GM12878 (cell line): ENCODE measurements at regions not wholly inside any gene's neighbourhood (a gene's known extent, or its start where the extent isn't known, plus 50 kb on each side); places are given as distances from the start of the nearest gene placed in this dataset.

ENCODE experiments used
- ATAC-seq: fragments of 200-7000 bp; cut with Tn5 transposase; 3 replicates; pipeline ENCODE4 v1.9.1; 2020; ENCODE audit warnings: mild to moderate bottlenecking, moderate library complexity
- BruUV-seq: library from RNA; stranded (reverse); fragments of 400-500 nt; replicated peaks from 2 replicates; lab custom pipeline; 2021; lab: Mats Ljungman, UMichigan
- CTCF ChIA-PET: fragments of 300-600 bp; sonication (Branson Sonifier 250); formaldehyde crosslinking; extraction: SDS; loops from one replicate; lab custom pipeline; 2021; ENCODE audit warnings: inconsistent platforms; lab: Yijun Ruan, JAX
- POLR2A ChIA-PET: fragments of 350-600 bp; formaldehyde crosslinking; extraction: SDS; loops from one replicate; lab custom pipeline; 2021; ENCODE audit warnings: inconsistent platforms; lab: Charles Lee
- RAD21 ChIA-PET: fragments of 300-600 bp; sonication (Branson Sonifier 250); formaldehyde crosslinking; loops from one replicate; lab custom pipeline; 2023; ENCODE audit warnings: antibody characterized with exemption; ENCODE audit not compliant: unreplicated experiment; lab: Charles Lee
- SMC1A ChIA-PET: fragments of 300-600 bp; sonication (Branson Sonifier 250); formaldehyde crosslinking; loops from one replicate; lab custom pipeline; 2023; ENCODE audit not compliant: unreplicated experiment, uncharacterized antibody; lab: Charles Lee
- DNase-seq: peaks from one replicate; pipeline ENCODE4 v3.0.0-alpha.2; 2011; ENCODE audit warnings: low read depth, low spot score
- FAIRE-seq: peaks from 3 replicates; lab custom pipeline; 2011; peaks lifted over from hg19 to GRCh38; lab: Jason Lieb, UNC
- H2AFZ ChIP-seq: 2 replicates; pipeline ENCODE4 v1.6.0; 2011; ENCODE audit warnings: low read depth, low read length, control low read depth; ENCODE audit not compliant: control insufficient read depth
- H3K27ac ChIP-seq: 2 replicates; pipeline ENCODE4 v1.5.1; 2011; ENCODE audit warnings: control low read depth; ENCODE audit not compliant: control insufficient read depth, insufficient read depth
- H3K27me3 ChIP-seq, 2 experiments: replicated peaks in 1 of 2; 2 replicates each; pipeline versions ENCODE4 v1.6.0 to v1.6.1; 2011; ENCODE audit warnings: low read length in 1 of 2; ENCODE audit not compliant: control insufficient read depth in 2 of 2, insufficient read depth in 2 of 2
- H3K36me3 ChIP-seq, 2 experiments: 2 replicates each; pipeline ENCODE4 v1.5.1; 2011; ENCODE audit warnings: low read length in 1 of 2; ENCODE audit not compliant: control insufficient read depth in 2 of 2, insufficient read depth in 2 of 2
- H3K4me1 ChIP-seq: 2 replicates; pipeline ENCODE4 v1.6.1; 2011; ENCODE audit warnings: mild to moderate bottlenecking, low read length, moderate library complexity, mixed read lengths; ENCODE audit not compliant: control insufficient read depth, insufficient read depth
- H3K4me2 ChIP-seq: 2 replicates; pipeline ENCODE4 v1.6.0; 2011; ENCODE audit warnings: control low read depth; ENCODE audit not compliant: control insufficient read depth, insufficient read depth
- H3K4me3 ChIP-seq: fragments of 200-600 bp; sonication (generic); 2 replicates; pipeline ENCODE4 v1.5.1; 2016
- H3K79me2 ChIP-seq: 2 replicates; pipeline ENCODE4 v1.6.0; 2011; ENCODE audit warnings: low read length; ENCODE audit not compliant: control insufficient read depth, insufficient read depth
- H3K9ac ChIP-seq: 2 replicates; pipeline ENCODE4 v1.8.0; 2011; ENCODE audit warnings: low read length, control low read depth, mixed read lengths; ENCODE audit not compliant: control insufficient read depth, insufficient read depth
- H3K9me3 ChIP-seq: replicated peaks from 3 replicates; pipeline ENCODE4 v1.5.1; 2011; ENCODE audit warnings: mild to moderate bottlenecking, low read length; ENCODE audit not compliant: control insufficient read depth, insufficient read depth
- H4K20me1 ChIP-seq: 2 replicates; pipeline ENCODE4 v1.6.0; 2011; ENCODE audit not compliant: control insufficient read depth, insufficient read depth
- ATF7 ChIP-seq: fragments of 450-650 bp; IDR thresholded peaks from 2 replicates; pipeline ENCODE4 v1.6.1; 2016; ENCODE audit warnings: low read depth, mild to moderate bottlenecking
- EGR1 ChIP-seq, 2 experiments: IDR thresholded peaks; 1 replicate in 1 of 2; 2 replicates in 1 of 2; pipeline ENCODE4 v1.6.1; 2011 to 2012; ENCODE audit warnings: low read depth in 2 of 2, low read length in 2 of 2, borderline replicate concordance in 1 of 2, mild to moderate bottlenecking in 1 of 2, moderate library complexity in 1 of 2
- GATAD2B ChIP-seq: fragments of 450-650 bp; conservative IDR thresholded peaks from 2 replicates; pipeline ENCODE4 v1.6.1; 2017; ENCODE audit warnings: low read depth, mild to moderate bottlenecking, moderate library complexity
- NFIC ChIP-seq: IDR thresholded peaks from 2 replicates; pipeline ENCODE4 v1.6.1; 2012; ENCODE audit warnings: low read depth, mild to moderate bottlenecking, inconsistent platforms, low read length, moderate library complexity
- RFX5 ChIP-seq: IDR thresholded peaks from 2 replicates; pipeline ENCODE4 v1.6.1; 2011; ENCODE audit warnings: low read depth, low read length, improper control_type of control experiment
- USF1 ChIP-seq: IDR thresholded peaks from 2 replicates; pipeline ENCODE4 v1.6.1; 2011; ENCODE audit warnings: borderline replicate concordance, low read depth, mild to moderate bottlenecking, moderate library complexity, mixed read lengths, low read length; ENCODE audit not compliant: insufficient read depth; ENCODE audit errors: extremely low read length
- ZNF384 ChIP-seq: IDR thresholded peaks from 2 replicates; pipeline ENCODE4 v1.6.1; 2012; ENCODE audit warnings: low read depth, mild to moderate bottlenecking, low read length, improper control_type of control experiment, borderline replicate concordance
- WGBS: methylation state at CpG from one replicate; pipeline ENCODE4 v1.1.6; 2016; ENCODE audit warnings: low lambda C conversion rate; ENCODE audit not compliant: insufficient replicate concordance, insufficient coverage; ENCODE audit errors: missing lambda C conversion rate; 5-methylcytosine and 5-hydroxymethylcytosine counted together
- in situ Hi-C: fragments of 300-500 bp; cut with MboI; formaldehyde crosslinking; loops from 9 replicates; pipeline ENCODE4 v1.14.3; 2018; ENCODE audit warnings: mixed read lengths
- intact Hi-C: fragments of 100-400 bp; cut with micrococcal nuclease; formaldehyde crosslinking; loops from one replicate; pipeline ENCODE4 v1.14.2; 2022; ENCODE audit not compliant: unreplicated experiment

GRCh38 chr11:116199182-116199581, 573.6 kb downstream of the BUD13 start:
- H2AFZ ChIP-seq: no peak overlapping the region
- H3K9me3 ChIP-seq: no peaks in the 10 kb centered on the region
- no TSS peak for BruUV-seq
- RAD21 ChIA-PET: no interaction called here
- no peak overlapping the region for H3K4me3 ChIP-seq
- H3K36me3 ChIP-seq: no peaks in the 10 kb centered on the region
- in situ Hi-C loops: no loop called here
- ATAC-seq (peak; percentile 22; the same call in 1 of the 3 replicates), DNase-seq (no peak), FAIRE-seq (no peak)
- H3K27me3 ChIP-seq: peaks cover 0 to 3% of the 10 kb centered on the region in 2 experiments; a peak in 1 of 4 replicates
- H3K27ac ChIP-seq: no peak overlapping the region
- CTCF ChIA-PET: no interaction called here
- no peaks in the 10 kb centered on the region for H4K20me1 ChIP-seq
- H3K79me2 ChIP-seq: no peaks in the 10 kb centered on the region
- H3K4me1 ChIP-seq: no peaks in the 10 kb centered on the region
- H3K4me2 ChIP-seq: no peak overlapping the region
- no peak overlapping the region for H3K9ac ChIP-seq
- SMC1A ChIA-PET: no interaction called here
- no peak for TF ChIP-seq NFIC
- no peak for TF ChIP-seq RFX5
- no peak for TF ChIP-seq GATAD2B
- TF ChIP-seq ATF7: no peak
- TF ChIP-seq EGR1 (IDR thresholded peaks at IDR 0.05; ENCODE audit: borderline replicate concordance in 1 of 2, low read depth in 2 of 2, low read length in 2 of 2): no peak
- POLR2A ChIA-PET: no interaction called here
- intact Hi-C loops: no loop called here
- WGBS: 32% methylated on average over 9 of the region's 10 CpGs

- Histone ChIP-seq H3K4me1 (no peaks in the 10 kb centered on the region), H3K4me2 (no peak overlapping the region), H3K4me3 (no peak overlapping the region), H3K36me3 (no peaks in the 10 kb centered on the region), H3K27me3 (peaks cover 7 to 9% of the 10 kb centered on the region in 2 experiments), H2AFZ (no peak overlapping the region), H3K27ac (no peak overlapping the region), H3K9me3 (no peaks in the 10 kb centered on the region), H4K20me1 (no peaks in the 10 kb centered on the region), H3K79me2 (no peaks in the 10 kb centered on the region), H3K9ac (no peak overlapping the region)
- no peak for DNase-seq
- ChIA-PET SMC1A (no interaction called here), POLR2A (no interaction called here), RAD21 (no interaction called here), CTCF (interaction anchor here (0.7 kb wide), 1 partner anchor 17 kb away, joined by 3 read pairs; no protein-coding TSS in a partner anchor)
- no peak for FAIRE-seq
- no TSS peak for BruUV-seq
- no peak for ATAC-seq
- WGBS: 16% methylated on average over 5 of the region's 5 CpGs
- TF ChIP-seq ZNF384: no peak
- no peak for TF ChIP-seq USF1
- intact Hi-C loops (no loop called here), in situ Hi-C loops (no loop called here)
Measured at GRCh38 chr11:116194156-116194904, 578.5 kb downstream of the BUD13 start.
